A673 (cell line): ENCODE measurements at regions not wholly inside any gene's neighbourhood (a gene's known extent, or its start where the extent isn't known, plus 50 kb on each side); places are given as distances from the start of the nearest gene placed in this dataset.

Experiments used
- BruUV-seq: library from RNA; stranded (reverse); fragments of 400-500 nt; replicated peaks from 2 replicates; lab custom pipeline; 2021; lab: Mats Ljungman, UMichigan
- CTCF ChIA-PET: fragments of 300-600 bp; sonication (Branson Sonifier 250); formaldehyde crosslinking; loops from one replicate; lab custom pipeline; 2022; ENCODE audit warnings: antibody characterized with exemption; lab: Charles Lee
- POLR2A ChIA-PET: fragments of 300-600 bp; sonication (Branson Sonifier 250); formaldehyde crosslinking; loops from one replicate; lab custom pipeline; 2022; ENCODE audit warnings: antibody characterized with exemption; ENCODE audit not compliant: low non-redundant PET; lab: Charles Lee
- DNase-seq: peaks from one replicate; pipeline ENCODE4 v3.0.0-alpha.2; 2015; ENCODE audit warnings: low spot score
- H3K27ac ChIP-seq: fragments of 200-600 bp; sonication (generic); 2 replicates; pipeline ENCODE4 v1.5.1; 2016; ENCODE audit warnings: mixed run types, low read depth, mild to moderate bottlenecking, mixed read lengths, antibody characterized with exemption, low read length; ENCODE audit not compliant: poor library complexity, severe bottlenecking
- H3K27me3 ChIP-seq: fragments of 200-600 bp; sonication (generic); replicated peaks from 2 replicates; pipeline ENCODE4 v1.6.1; 2017; ENCODE audit warnings: mixed run types, low read depth, mild to moderate bottlenecking, mixed read lengths, antibody characterized with exemption, low read length; ENCODE audit not compliant: insufficient read depth, poor library complexity
- H3K36me3 ChIP-seq: fragments of 200-600 bp; sonication (generic); 2 replicates; pipeline ENCODE4 v1.6.1; 2016; ENCODE audit warnings: mixed run types, mild to moderate bottlenecking, mixed read lengths, antibody characterized with exemption, low read length; ENCODE audit not compliant: insufficient read depth, poor library complexity, severe bottlenecking
- H3K4me1 ChIP-seq: fragments of 200-600 bp; sonication (generic); 2 replicates; pipeline ENCODE4 v1.6.1; 2017; ENCODE audit warnings: mixed run types, mild to moderate bottlenecking, mixed read lengths, antibody characterized with exemption, low read length; ENCODE audit not compliant: insufficient read depth, poor library complexity, severe bottlenecking
- H3K4me3 ChIP-seq: fragments of 200-600 bp; sonication (generic); 2 replicates; pipeline ENCODE4 v1.5.1; 2016; ENCODE audit warnings: low read depth, mixed run types, mild to moderate bottlenecking, mixed read lengths, low read length; ENCODE audit not compliant: poor library complexity, severe bottlenecking
- H3K9me3 ChIP-seq: fragments of 200-600 bp; sonication (generic); 2 replicates; pipeline ENCODE4 v1.6.1; 2016; ENCODE audit warnings: mixed run types, low read depth, mild to moderate bottlenecking, mixed read lengths, antibody characterized with exemption, low read length; ENCODE audit not compliant: poor library complexity, severe bottlenecking
- EZH2 ChIP-seq: fragments of 200-600 bp; sonication (generic); IDR thresholded peaks from 2 replicates; pipeline ENCODE4 v1.6.1; 2017; ENCODE audit warnings: borderline replicate concordance, low read depth, mild to moderate bottlenecking, mixed read lengths, antibody characterized with exemption, low read length; ENCODE audit not compliant: poor library complexity, severe bottlenecking
- intact Hi-C: fragments of 100-400 bp; cut with micrococcal nuclease; formaldehyde crosslinking; loops from one replicate; pipeline ENCODE4 v1.10.0; 2022; ENCODE audit not compliant: unreplicated experiment
- TF ChIP-seq, protein P1 (sequence below): fragments of 300-800, 200-600 bp; sonication (generic); conservative IDR thresholded peaks from 2 replicates; pipeline ENCODE4 v1.5.1; 2017; ENCODE audit warnings: low read depth, mild to moderate bottlenecking, antibody characterized with exemption, low read length, moderate library complexity, mixed read lengths

DNA sequence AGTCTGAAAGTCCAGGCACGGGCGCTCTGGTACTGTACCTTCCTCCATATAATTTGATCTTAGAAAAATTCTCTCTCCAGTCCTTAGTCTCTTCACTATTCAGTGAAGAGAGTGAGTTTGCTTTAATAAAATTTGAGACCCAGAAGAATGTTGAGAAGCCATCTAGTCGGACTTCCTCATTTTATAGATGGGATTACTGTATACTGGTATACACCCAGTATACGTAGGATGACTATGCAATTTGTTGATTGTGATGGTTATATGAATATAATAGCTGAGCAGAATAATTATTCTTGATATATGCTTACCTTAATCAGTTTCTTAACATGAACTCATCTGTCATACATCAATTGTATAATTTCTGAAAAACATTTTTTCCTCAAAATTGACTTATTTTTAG, 328.0 kb upstream of the B3GALT2 start:
- ChIA-PET POLR2A (no interaction called here), CTCF (no interaction called here)
- H3K27me3 ChIP-seq = no peaks in the 10 kb centered on the region
- no peak for DNase-seq
- intact Hi-C loops = no loop called here
- TF ChIP-seq, protein P1, sequence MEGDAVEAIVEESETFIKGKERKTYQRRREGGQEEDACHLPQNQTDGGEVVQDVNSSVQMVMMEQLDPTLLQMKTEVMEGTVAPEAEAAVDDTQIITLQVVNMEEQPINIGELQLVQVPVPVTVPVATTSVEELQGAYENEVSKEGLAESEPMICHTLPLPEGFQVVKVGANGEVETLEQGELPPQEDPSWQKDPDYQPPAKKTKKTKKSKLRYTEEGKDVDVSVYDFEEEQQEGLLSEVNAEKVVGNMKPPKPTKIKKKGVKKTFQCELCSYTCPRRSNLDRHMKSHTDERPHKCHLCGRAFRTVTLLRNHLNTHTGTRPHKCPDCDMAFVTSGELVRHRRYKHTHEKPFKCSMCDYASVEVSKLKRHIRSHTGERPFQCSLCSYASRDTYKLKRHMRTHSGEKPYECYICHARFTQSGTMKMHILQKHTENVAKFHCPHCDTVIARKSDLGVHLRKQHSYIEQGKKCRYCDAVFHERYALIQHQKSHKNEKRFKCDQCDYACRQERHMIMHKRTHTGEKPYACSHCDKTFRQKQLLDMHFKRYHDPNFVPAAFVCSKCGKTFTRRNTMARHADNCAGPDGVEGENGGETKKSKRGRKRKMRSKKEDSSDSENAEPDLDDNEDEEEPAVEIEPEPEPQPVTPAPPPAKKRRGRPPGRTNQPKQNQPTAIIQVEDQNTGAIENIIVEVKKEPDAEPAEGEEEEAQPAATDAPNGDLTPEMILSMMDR = no peak
- no peak for TF ChIP-seq EZH2
- no peak overlapping the region for H3K27ac ChIP-seq
- no peaks in the 10 kb centered on the region for H3K4me1 ChIP-seq
- H3K4me3 ChIP-seq = no peak overlapping the region
- no TSS peak for BruUV-seq
- H3K36me3 ChIP-seq = no peaks in the 10 kb centered on the region
- H3K9me3 ChIP-seq = no peaks in the 10 kb centered on the region

DNA sequence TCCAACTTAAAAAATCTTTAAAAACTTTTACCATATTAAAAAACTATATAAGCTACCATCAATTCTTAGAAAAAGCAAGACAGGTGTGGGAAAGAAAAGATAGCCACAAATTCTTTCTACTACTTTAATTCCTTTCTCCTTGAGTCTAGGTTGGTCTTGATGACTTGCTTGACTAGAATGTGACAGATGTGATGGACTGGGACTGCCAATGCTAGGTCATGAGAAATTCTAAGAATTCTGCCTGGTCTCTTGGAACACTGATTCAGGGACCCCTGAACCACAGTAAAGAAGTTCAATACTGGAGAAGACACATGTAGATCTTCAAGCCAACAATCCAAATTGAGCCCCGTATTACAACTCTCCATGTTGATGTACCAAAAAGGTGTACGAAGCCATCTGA, 326.6 kb upstream of the B3GALT2 start:
- Histone ChIP-seq H3K4me3 (no peak overlapping the region), H3K27me3 (no peaks in the 10 kb centered on the region), H3K27ac (no peak overlapping the region), H3K36me3 (no peaks in the 10 kb centered on the region), H3K9me3 (no peaks in the 10 kb centered on the region), H3K4me1 (no peaks in the 10 kb centered on the region)
- POLR2A ChIA-PET = no interaction called here
- intact Hi-C loops = no loop called here
- CTCF ChIA-PET = no interaction called here
- DNase-seq = no peak
- no TSS peak for BruUV-seq
- TF ChIP-seq, protein P1 = no peak
- no peak for TF ChIP-seq EZH2

DNA sequence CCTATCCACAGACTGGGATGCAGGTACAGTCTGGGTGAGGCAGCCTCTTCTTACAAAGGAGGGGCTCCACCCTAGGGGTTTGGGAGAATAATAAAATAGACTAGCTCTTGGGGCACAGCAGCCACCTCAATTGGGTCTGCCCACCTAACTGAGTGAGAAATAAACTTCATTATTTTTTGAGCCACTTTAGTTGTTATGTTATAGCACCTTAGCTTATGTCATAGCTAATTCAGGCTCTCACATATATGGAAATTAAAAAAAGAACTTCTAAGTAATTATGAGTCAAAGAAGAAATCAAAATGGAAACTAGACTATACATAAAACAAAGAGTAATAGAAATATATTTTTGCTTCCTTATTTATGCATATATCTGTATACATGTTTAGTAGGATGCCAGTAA, 318.5 kb upstream of the B3GALT2 start:
- TF ChIP-seq, protein P1 = no peak
- no peak for TF ChIP-seq EZH2
- intact Hi-C loops = no loop called here
- POLR2A ChIA-PET = no interaction called here
- Histone ChIP-seq H3K9me3 (no peaks in the 10 kb centered on the region), H3K4me1 (no peaks in the 10 kb centered on the region), H3K36me3 (no peaks in the 10 kb centered on the region), H3K4me3 (no peak overlapping the region), H3K27me3 (no peaks in the 10 kb centered on the region), H3K27ac (no peak overlapping the region)
- DNase-seq = no peak
- BruUV-seq = no TSS peak
- CTCF ChIA-PET = no interaction called here
